EL (cell line): ENCODE measurements at regions not wholly inside any gene's neighbourhood (a gene's known extent, or its start where the extent isn't known, plus 50 kb on each side); places are given as distances from the start of the nearest gene placed in this dataset.

Experiments used
- DNase-seq: peaks from one replicate; pipeline ENCODE4 v3.0.0-alpha.2; 2016

GRCh38 chr1:181341026-181341632, 142.2 kb upstream of the CACNA1E start:
- no peak for DNase-seq

GRCh38 chr1:181344091-181344490, 139.2 kb upstream of the CACNA1E start:
- no peak for DNase-seq

- DNase-seq, result no peak
These were observed 138.2 kb upstream of the CACNA1E start for GRCh38 chr1:181345146-181345545.

GRCh38 chr1:181347495-181348390, 135.6 kb upstream of the CACNA1E start:
- DNase-seq, result no peak

GRCh38 chr1:181349512-181349911, 133.8 kb upstream of the CACNA1E start:
- no peak for DNase-seq

GRCh38 chr1:181350131-181350530, 133.2 kb upstream of the CACNA1E start:
- DNase-seq, result no peak

GRCh38 chr1:181351740-181352139, 131.6 kb upstream of the CACNA1E start:
- DNase-seq, result no peak

GRCh38 chr1:181352695-181353094, 130.6 kb upstream of the CACNA1E start:
- DNase-seq, result no peak

GRCh38 chr1:181353526-181353925, 129.8 kb upstream of the CACNA1E start:
- no peak for DNase-seq

- no peak for DNase-seq
These were observed 128.5 kb upstream of the CACNA1E start for GRCh38 chr1:181354865-181355264.

GRCh38 chr1:181356505-181357340, 126.6 kb upstream of the CACNA1E start:
- DNase-seq, result no peak

GRCh38 chr1:181359012-181359411, 124.3 kb upstream of the CACNA1E start:
- no peak for DNase-seq

GRCh38 chr1:181364801-181365200, 118.5 kb upstream of the CACNA1E start:
- no peak for DNase-seq

- DNase-seq, result no peak
These were observed 116.4 kb upstream of the CACNA1E start for GRCh38 chr1:181366910-181367309.

GRCh38 chr1:181369416-181369815, 113.9 kb upstream of the CACNA1E start:
- DNase-seq, result no peak

- DNase-seq, result no peak
These were observed 99.6 kb upstream of the CACNA1E start for GRCh38 chr1:181383695-181384094.

- DNase-seq, result no peak
These were observed 97.0 kb upstream of the CACNA1E start for GRCh38 chr1:181386340-181386739.

GRCh38 chr1:181386951-181387350, 96.4 kb upstream of the CACNA1E start:
- no peak for DNase-seq

- DNase-seq, result no peak
These were observed 95.6 kb upstream of the CACNA1E start for GRCh38 chr1:181387702-181388101.

- DNase-seq, result no peak
These were observed 92.8 kb upstream of the CACNA1E start for GRCh38 chr1:181390410-181391077.

- DNase-seq, result no peak
These were observed 91.9 kb upstream of the CACNA1E start for GRCh38 chr1:181391301-181391900.

GRCh38 chr1:181392133-181392532, 91.2 kb upstream of the CACNA1E start:
- DNase-seq, result no peak
